ENCODE measurements at regions not wholly inside any gene's neighbourhood (a gene's known extent, or its start where the extent isn't known, plus 50 kb on each side); places are given as distances from the start of the nearest gene placed in this dataset.
A peak's percentile ranks its signal among the peaks of the same experiment; 100 is the strongest.
"Not testable (repeated sequence)": the region's sequence is repeated elsewhere in the genome, so short reads cannot be mapped to it uniquely, and the experiment has no call there.

GRCh38 chr5:17365811-17366138 lies 132.3 kb upstream of the TAF11L2 start:
- peak; percentile 75 for DNase-seq (ENCODE audit: low read depth)

GRCh38 chr5:17367256-17367840 lies 130.7 kb upstream of the TAF11L2 start:
- no peak for DNase-seq (ENCODE audit: low read depth)

GRCh38 chr5:17370651-17371050 lies 127.4 kb upstream of the TAF11L2 start:
- no peak for DNase-seq (ENCODE audit: low read depth)

- no peak for DNase-seq (ENCODE audit: low read depth)
These were observed 124.6 kb upstream of the TAF11L2 start for GRCh38 chr5:17373406-17373805.

- DNase-seq (ENCODE audit: low read depth), result no peak
These were observed 124.0 kb upstream of the TAF11L2 start for GRCh38 chr5:17373814-17374556.

- DNase-seq (ENCODE audit: low read depth), result no peak
These were observed 122.9 kb upstream of the TAF11L2 start for GRCh38 chr5:17374973-17375742.

- DNase-seq (ENCODE audit: low read depth), result not testable (repeated sequence)
These were observed 122.1 kb upstream of the TAF11L2 start for GRCh38 chr5:17375886-17376285.

GRCh38 chr5:17378346-17378997 lies 119.6 kb upstream of the TAF11L2 start:
- peak; percentile 61 for DNase-seq (ENCODE audit: low read depth)

GRCh38 chr5:17379100-17379951 lies 118.7 kb upstream of the TAF11L2 start:
- DNase-seq (ENCODE audit: low read depth), result no peak

- no peak for DNase-seq (ENCODE audit: low read depth)
These were observed 116.1 kb upstream of the TAF11L2 start for GRCh38 chr5:17381932-17382331.

- DNase-seq (ENCODE audit: low read depth), result no peak
These were observed 114.5 kb upstream of the TAF11L2 start for GRCh38 chr5:17383526-17383925.

GRCh38 chr5:17384181-17384580 lies 113.8 kb upstream of the TAF11L2 start:
- no peak for DNase-seq (ENCODE audit: low read depth)

- no peak for DNase-seq (ENCODE audit: low read depth)
These were observed 109.3 kb upstream of the TAF11L2 start for GRCh38 chr5:17388717-17389116.

GRCh38 chr5:17394086-17394485 lies 103.9 kb upstream of the TAF11L2 start:
- DNase-seq (ENCODE audit: low read depth), result no peak

GRCh38 chr5:17395106-17395880 lies 102.7 kb upstream of the TAF11L2 start:
- no peak for DNase-seq (ENCODE audit: low read depth)

- no peak for DNase-seq (ENCODE audit: low read depth)
These were observed 101.8 kb upstream of the TAF11L2 start for GRCh38 chr5:17396247-17396646.

- DNase-seq (ENCODE audit: low read depth), result peak; percentile 7
These were observed 99.6 kb upstream of the TAF11L2 start for GRCh38 chr5:17398431-17398830.

- DNase-seq (ENCODE audit: low read depth), result no peak
These were observed 98.9 kb upstream of the TAF11L2 start for GRCh38 chr5:17398866-17399835.

GRCh38 chr5:17399931-17400330 lies 98.1 kb upstream of the TAF11L2 start:
- DNase-seq (ENCODE audit: low read depth), result no peak

Data from fibroblast of gingiva (primary cell).